Adrenal gland (tissue), 9 donors: ENCODE measurements at regions not wholly inside any gene's neighbourhood (a gene's known extent, or its start where the extent isn't known, plus 50 kb on each side); places are given as distances from the start of the nearest gene placed in this dataset.

Source experiments
- DNase-seq, 7 donors: peaks; one replicate each; pipeline ENCODE4 v3.0.0-alpha.2; 2019 to 2020
- H3K27ac ChIP-seq, 5 donors: fragments of 200-600 bp; sonication (generic) in 4 of 5; 1 replicate in 3 of 5; 2 replicates in 2 of 5; pipeline versions ENCODE4 v1.5.1 to v1.8.0; 2016 to 2020; ENCODE audit warnings: mild to moderate bottlenecking in 1 of 5
- H3K27me3 ChIP-seq: fragments of 200-600 bp; 2 replicates; pipeline ENCODE4 v1.8.0; 2021
- H3K36me3 ChIP-seq, 2 donors: fragments of 200-600 bp; replicated peaks in 1 of 2; 1 replicate in 1 of 2; 2 replicates in 1 of 2; pipeline versions ENCODE4 v1.5.1 to v1.8.0; 2018 to 2022
- H3K4me1 ChIP-seq, 2 donors: fragments of 200-600 bp; replicated peaks in 1 of 2; 1 replicate in 1 of 2; 2 replicates in 1 of 2; pipeline versions ENCODE4 v1.5.1 to v1.8.0; 2018 to 2021
- H3K4me3 ChIP-seq, 4 donors: fragments of 200-600 bp; sonication (generic) in 3 of 4; one replicate each; pipeline ENCODE4 v1.5.1; 2016 to 2018
- H3K9me3 ChIP-seq, 3 donors: fragments of 200-600 bp; sonication (generic) in 1 of 3; replicated peaks in 1 of 3; 1 replicate in 2 of 3; 2 replicates in 1 of 3; pipeline versions ENCODE4 v1.5.1 to v1.8.0; 2016 to 2021
- POLR2A ChIP-seq, 2 donors: fragments of 450-650 bp; IDR thresholded peaks; one replicate each; pipeline ENCODE4 v1.6.1; 2017; ENCODE audit warnings: antibody characterized with exemption in 2 of 2, mild to moderate bottlenecking in 2 of 2, moderate library complexity in 1 of 2
- WGBS, 4 donors: extraction: QIAGEN DNeasy Blood & Tissue Kit in 2 of 4; methylation state at CpG; one replicate each; pipeline versions ENCODE4 v1.1.5 to v1.1.7; 2013 to 2017; 5-methylcytosine and 5-hydroxymethylcytosine counted together
- intact Hi-C, 2 donors: fragments of 100-400 bp; cut with DNase I; formaldehyde crosslinking; loops; one replicate each; pipeline versions ENCODE4 v1.14.1 to v1.15.0; 2022 to 2023
- TF ChIP-seq, protein P1 (sequence below), 6 experiments: fragments of 450-650 bp in 4 of 6; fragments of 200-600 bp in 2 of 6; sonication (generic) in 1 of 6; IDR thresholded peaks; 1 replicate in 5 of 6; 2 replicates in 1 of 6; pipeline versions ENCODE4 v1.5.1 to v1.8.0; 2016 to 2021; ENCODE audit warnings: antibody characterized with exemption in 6 of 6, mild to moderate bottlenecking in 2 of 6, moderate library complexity in 1 of 6
- donor health status: healthy with polysubstance abuse.
- donor health status: Bipolar disorder and iron deficiency.
- donor health status: DM: yes; HTN: yes; CAD: no.
- donor health status: DM: no; HTN: no; CAD: no.
- donor health status: DM: no; HTN: no; CAD: no.

DNA sequence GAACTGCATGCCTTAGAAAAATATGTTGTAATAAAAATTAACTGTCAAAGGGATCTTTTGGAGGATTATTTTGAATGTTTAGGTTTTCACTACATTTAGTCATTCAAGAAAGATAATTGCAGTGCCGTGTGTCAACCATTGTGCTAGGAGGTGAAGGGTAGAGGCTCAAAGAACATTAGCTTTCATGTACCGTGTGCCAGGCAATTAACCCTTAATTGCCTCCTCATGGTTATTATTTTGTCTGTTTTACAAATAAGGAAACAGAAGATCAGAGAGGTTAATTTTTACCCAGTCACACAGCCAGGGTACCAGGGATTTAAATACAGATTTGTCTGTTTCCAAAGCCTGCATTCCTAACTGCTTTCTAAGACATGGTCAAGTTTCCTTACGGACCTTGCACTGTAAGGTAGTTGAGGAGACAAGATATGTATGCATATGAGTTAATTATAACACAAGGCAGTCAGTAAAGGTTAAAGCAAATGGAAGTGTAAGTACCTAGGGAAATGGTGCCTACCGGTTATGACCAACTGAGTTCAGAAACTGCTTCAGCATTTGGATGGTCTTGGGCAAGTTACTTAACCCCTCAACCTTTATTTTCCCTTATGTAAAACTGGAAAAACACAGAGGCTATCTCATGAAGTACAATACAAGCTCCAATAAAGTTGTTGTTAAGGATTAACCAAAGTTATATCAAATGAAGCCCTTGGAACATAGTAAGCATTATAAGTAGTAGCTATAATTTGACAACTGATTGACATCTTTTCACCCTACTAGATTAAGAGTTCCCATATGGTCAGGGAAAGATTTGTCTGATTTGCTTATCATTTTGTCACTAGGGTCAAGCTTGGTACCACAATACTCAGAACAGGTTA lies 434.9 kb downstream of the MBD2 start:
- TF ChIP-seq, protein P1, sequence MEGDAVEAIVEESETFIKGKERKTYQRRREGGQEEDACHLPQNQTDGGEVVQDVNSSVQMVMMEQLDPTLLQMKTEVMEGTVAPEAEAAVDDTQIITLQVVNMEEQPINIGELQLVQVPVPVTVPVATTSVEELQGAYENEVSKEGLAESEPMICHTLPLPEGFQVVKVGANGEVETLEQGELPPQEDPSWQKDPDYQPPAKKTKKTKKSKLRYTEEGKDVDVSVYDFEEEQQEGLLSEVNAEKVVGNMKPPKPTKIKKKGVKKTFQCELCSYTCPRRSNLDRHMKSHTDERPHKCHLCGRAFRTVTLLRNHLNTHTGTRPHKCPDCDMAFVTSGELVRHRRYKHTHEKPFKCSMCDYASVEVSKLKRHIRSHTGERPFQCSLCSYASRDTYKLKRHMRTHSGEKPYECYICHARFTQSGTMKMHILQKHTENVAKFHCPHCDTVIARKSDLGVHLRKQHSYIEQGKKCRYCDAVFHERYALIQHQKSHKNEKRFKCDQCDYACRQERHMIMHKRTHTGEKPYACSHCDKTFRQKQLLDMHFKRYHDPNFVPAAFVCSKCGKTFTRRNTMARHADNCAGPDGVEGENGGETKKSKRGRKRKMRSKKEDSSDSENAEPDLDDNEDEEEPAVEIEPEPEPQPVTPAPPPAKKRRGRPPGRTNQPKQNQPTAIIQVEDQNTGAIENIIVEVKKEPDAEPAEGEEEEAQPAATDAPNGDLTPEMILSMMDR (IDR thresholded peaks at IDR 0.05): no peak
- TF ChIP-seq POLR2A (IDR thresholded peaks at IDR 0.05): no peak
- Histone ChIP-seq H3K4me3 (no peak overlapping the region), H3K9me3 (no peaks in the 10 kb centered on the region), H3K4me1 (no peaks in the 10 kb centered on the region), H3K27ac (no peak overlapping the region), H3K27me3 (no peaks in the 10 kb centered on the region), H3K36me3 (no peaks in the 10 kb centered on the region)
- no peak for DNase-seq
- intact Hi-C loops: no loop called here
- 61 to 75% (median 69%) methylated on average over 4 of the region's 4 CpGs for WGBS, 4 donors

DNA sequence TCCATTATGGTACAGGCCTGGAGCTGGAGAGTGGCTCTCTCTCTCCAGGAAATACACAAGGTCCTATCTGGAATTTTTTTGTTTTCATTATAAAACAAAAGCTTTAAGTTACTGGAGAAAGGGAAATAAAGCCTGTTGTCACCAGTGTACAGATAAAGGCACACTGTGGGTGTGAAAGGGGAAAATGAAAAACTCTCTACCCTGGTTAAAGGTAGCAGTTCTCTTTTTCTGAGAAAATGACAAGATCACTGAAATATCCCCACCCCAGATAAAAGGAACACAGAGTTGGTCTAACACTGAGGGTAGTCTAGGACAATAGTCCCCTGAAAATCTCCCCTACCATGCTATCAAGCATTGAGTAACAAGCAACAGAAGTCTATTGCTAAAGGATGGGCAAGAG lies 438.7 kb downstream of the MBD2 start:
- no peak for DNase-seq
- H3K36me3 ChIP-seq: no peaks in the 10 kb centered on the region
- no peak overlapping the region for H3K27ac ChIP-seq
- TF ChIP-seq, protein P1 (IDR thresholded peaks at IDR 0.05): no peak
- no peak for TF ChIP-seq POLR2A (IDR thresholded peaks at IDR 0.05)
- H3K4me1 ChIP-seq: no peaks in the 10 kb centered on the region
- no peak overlapping the region for H3K4me3 ChIP-seq
- no peaks in the 10 kb centered on the region for H3K9me3 ChIP-seq
- intact Hi-C loops: no loop called here
- no peaks in the 10 kb centered on the region for H3K27me3 ChIP-seq

DNA sequence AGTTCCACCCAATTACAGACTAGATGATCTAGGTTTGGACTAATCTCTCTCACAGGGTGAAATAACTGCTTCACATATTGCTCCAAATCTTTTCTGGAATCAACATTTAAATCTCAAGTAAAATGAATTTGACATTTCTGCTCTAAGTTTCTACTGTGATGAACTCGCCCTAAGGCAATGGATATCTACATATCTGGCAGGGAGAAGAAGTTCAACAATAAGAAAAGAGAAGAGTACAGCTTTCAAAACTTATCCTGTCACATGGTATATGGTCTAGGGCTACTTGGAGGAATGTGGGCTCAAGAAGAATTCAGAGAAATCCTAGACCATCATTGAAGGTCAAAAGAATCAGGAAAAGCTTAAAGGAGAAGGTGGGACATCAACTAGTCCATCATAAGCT lies 440.2 kb downstream of the MBD2 start:
- H3K27me3 ChIP-seq: no peaks in the 10 kb centered on the region
- H3K4me1 ChIP-seq: no peaks in the 10 kb centered on the region
- intact Hi-C loops: no loop called here
- no peak overlapping the region for H3K27ac ChIP-seq
- H3K4me3 ChIP-seq: no peak overlapping the region
- TF ChIP-seq, protein P1 (IDR thresholded peaks at IDR 0.05): no peak
- TF ChIP-seq POLR2A (IDR thresholded peaks at IDR 0.05): no peak
- no peaks in the 10 kb centered on the region for H3K9me3 ChIP-seq
- DNase-seq: no peak
- 46 to 65% (median 48%) methylated on average over 1 of the region's 1 CpG for WGBS, 4 donors
- no peaks in the 10 kb centered on the region for H3K36me3 ChIP-seq

DNA sequence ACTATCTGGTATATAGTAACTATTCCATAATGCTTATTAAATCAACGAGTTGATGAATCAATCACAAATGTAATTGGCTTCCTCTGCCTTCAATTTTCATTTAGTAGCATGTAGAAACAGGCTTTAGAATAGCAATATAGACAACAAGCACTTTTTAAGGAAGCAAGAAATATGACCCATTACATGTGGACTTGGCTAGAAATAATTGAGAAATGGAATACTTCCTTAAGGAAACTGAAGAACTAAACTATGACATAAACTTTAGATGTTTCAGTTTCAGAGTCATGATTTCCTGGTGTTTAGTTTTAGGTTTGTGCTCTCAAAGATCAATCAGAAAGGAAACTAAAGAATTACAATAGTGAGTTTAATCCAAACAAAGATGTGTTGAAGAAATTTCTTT lies 443.8 kb downstream of the MBD2 start:
- Histone ChIP-seq H3K9me3 (peaks cover 0 to 7% (median 0%) of the 10 kb centered on the region in 3 donors), H3K27ac (no peak overlapping the region), H3K4me1 (no peaks in the 10 kb centered on the region), H3K36me3 (no peaks in the 10 kb centered on the region), H3K27me3 (no peaks in the 10 kb centered on the region), H3K4me3 (no peak overlapping the region)
- WGBS, 4 donors: 59 to 63% (median 62%) methylated on average over 1 of the region's 1 CpG
- DNase-seq: no peak
- TF ChIP-seq POLR2A (IDR thresholded peaks at IDR 0.05): no peak
- TF ChIP-seq, protein P1 (IDR thresholded peaks at IDR 0.05): no peak
- intact Hi-C loops: no loop called here
